LNCaP clone FGC (cell line): ENCODE measurements at regions not wholly inside any gene's neighbourhood (a gene's known extent, or its start where the extent isn't known, plus 50 kb on each side); places are given as distances from the start of the nearest gene placed in this dataset.
"Not testable (repeated sequence)": the region's sequence is repeated elsewhere in the genome, so short reads cannot be mapped to it uniquely, and the experiment has no call there.

Experiments
- DNase-seq: peaks from one replicate; pipeline ENCODE4 v3.0.0-alpha.2; 2011; ENCODE audit warnings: low read depth
- H3K4me3 ChIP-seq: 2 replicates; pipeline ENCODE4 v1.5.1; 2011; ENCODE audit warnings: mild to moderate bottlenecking, low read depth, low read length, control low read depth
- CTCF ChIP-seq: IDR thresholded peaks from 2 replicates; pipeline ENCODE4 v1.5.1; 2012; ENCODE audit warnings: mild to moderate bottlenecking; ENCODE audit not compliant: control insufficient read depth, insufficient read depth; ENCODE audit errors: extremely low read depth

GRCh38 chr3:98699132-98699531 lies 64.0 kb upstream of the ST3GAL6 start:
- no peak for TF ChIP-seq CTCF
- DNase-seq: peak; percentile 28

GRCh38 chr3:98701071-98701675 lies 62.0 kb upstream of the ST3GAL6 start:
- no peak for TF ChIP-seq CTCF
- no peak overlapping the region for H3K4me3 ChIP-seq
- DNase-seq: no peak

More at GRCh38 chr3:98699132-98699531, 64.0 kb upstream of the ST3GAL6 start:
- H3K4me3 ChIP-seq: no peak overlapping the region

- H3K4me3 ChIP-seq: no peak overlapping the region
- DNase-seq: no peak
- no peak for TF ChIP-seq CTCF
Measured at GRCh38 chr3:98702166-98702565, 61.0 kb upstream of the ST3GAL6 start.

- DNase-seq: no peak
- H3K4me3 ChIP-seq: no peak overlapping the region
- TF ChIP-seq CTCF: no peak
Measured at GRCh38 chr3:98705212-98705611, 57.9 kb upstream of the ST3GAL6 start.

- TF ChIP-seq CTCF: no peak
- DNase-seq: no peak
- H3K4me3 ChIP-seq: no peak overlapping the region
Measured at GRCh38 chr3:98705694-98706093, 57.4 kb upstream of the ST3GAL6 start.

GRCh38 chr3:98708681-98709080 lies 54.5 kb upstream of the ST3GAL6 start:
- not testable (repeated sequence) for H3K4me3 ChIP-seq, DNase-seq

GRCh38 chr3:98709441-98709840 lies 53.7 kb upstream of the ST3GAL6 start:
- DNase-seq: no peak
- H3K4me3 ChIP-seq: no peak overlapping the region
- no peak for TF ChIP-seq CTCF
